ENCODE measurements at regions not wholly inside any gene's neighbourhood (a gene's known extent, or its start where the extent isn't known, plus 50 kb on each side); places are given as distances from the start of the nearest gene placed in this dataset.

DNA sequence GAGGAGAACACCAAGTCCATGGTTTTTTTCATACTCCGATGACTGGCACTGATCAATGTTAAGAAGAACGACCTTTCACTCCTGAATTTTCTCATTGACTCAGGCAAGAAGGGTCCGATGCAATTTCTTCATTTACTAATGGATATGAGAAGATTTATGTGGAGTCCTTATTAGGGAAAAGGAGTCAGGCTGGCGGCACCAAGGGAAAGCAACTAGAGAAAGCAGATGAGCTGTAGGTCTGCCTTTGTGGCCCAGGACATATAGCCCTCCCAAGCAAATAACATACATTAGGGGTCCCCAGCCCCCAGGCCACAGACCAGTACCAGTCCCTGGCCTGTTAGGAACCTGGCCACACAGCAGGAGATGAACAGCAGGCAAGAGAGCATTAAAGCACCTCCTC, 206.8 kb downstream of the KBTBD8 start:
- Histone ChIP-seq H3K9me3 (no peaks in the 10 kb centered on the region), H3K4me1 (no peaks in the 10 kb centered on the region), H3K27me3 (no peaks in the 10 kb centered on the region), H3K36me3 (no peaks in the 10 kb centered on the region), H3K27ac (no peak overlapping the region), H3K4me3 (no peak overlapping the region)
- 72 to 81% methylated on average over 3 to 4 of the region's 4 CpGs for WGBS, 2 donors (ENCODE audit: low coverage in 1 of 2)
- TF ChIP-seq POLR2AphosphoS5 (IDR thresholded peaks at IDR 0.05) (no peak), EP300 (IDR thresholded peaks at IDR 0.05; ENCODE audit: low read depth) (no peak), POLR2A (IDR thresholded peaks at IDR 0.05) (no peak)
- TF ChIP-seq, protein P1, sequence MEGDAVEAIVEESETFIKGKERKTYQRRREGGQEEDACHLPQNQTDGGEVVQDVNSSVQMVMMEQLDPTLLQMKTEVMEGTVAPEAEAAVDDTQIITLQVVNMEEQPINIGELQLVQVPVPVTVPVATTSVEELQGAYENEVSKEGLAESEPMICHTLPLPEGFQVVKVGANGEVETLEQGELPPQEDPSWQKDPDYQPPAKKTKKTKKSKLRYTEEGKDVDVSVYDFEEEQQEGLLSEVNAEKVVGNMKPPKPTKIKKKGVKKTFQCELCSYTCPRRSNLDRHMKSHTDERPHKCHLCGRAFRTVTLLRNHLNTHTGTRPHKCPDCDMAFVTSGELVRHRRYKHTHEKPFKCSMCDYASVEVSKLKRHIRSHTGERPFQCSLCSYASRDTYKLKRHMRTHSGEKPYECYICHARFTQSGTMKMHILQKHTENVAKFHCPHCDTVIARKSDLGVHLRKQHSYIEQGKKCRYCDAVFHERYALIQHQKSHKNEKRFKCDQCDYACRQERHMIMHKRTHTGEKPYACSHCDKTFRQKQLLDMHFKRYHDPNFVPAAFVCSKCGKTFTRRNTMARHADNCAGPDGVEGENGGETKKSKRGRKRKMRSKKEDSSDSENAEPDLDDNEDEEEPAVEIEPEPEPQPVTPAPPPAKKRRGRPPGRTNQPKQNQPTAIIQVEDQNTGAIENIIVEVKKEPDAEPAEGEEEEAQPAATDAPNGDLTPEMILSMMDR (IDR thresholded peaks at IDR 0.05): no peak
- in situ Hi-C loops (cut with MboI; ENCODE audit: low pct_ligation_motif_present in 1 of 4, low pct_unique_long_range_greater_than_20kb in 1 of 4, low sequenced_read_pairs in 3 of 4) (no loop called here), intact Hi-C loops (cut with DNase I; ENCODE audit: low total_unique reads) (no loop called here)
- no peak for DNase-seq

DNA sequence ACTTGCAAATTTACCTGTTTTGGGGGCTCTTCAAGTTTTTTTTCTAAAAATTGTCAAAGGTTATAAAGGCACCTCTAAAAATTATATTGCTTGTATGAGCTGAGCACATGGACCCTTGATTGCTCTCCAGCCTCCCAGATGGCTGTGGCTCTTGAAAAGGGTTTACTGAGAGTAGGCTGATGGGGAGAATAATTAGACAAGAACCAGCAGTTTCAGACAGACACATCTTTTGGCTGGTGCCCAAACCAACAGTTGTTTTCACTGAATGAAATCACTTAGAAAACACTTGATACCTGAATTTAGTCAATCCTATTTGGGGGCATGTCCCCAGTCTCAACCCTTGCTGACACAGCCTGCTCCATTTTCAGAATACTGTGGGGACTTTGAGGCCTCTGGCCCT, 217.6 kb downstream of the KBTBD8 start:
- DNase-seq: no peak
- Histone ChIP-seq H3K27ac (no peak overlapping the region), H3K36me3 (no peaks in the 10 kb centered on the region), H3K4me3 (no peak overlapping the region), H3K9me3 (no peaks in the 10 kb centered on the region), H3K27me3 (no peaks in the 10 kb centered on the region), H3K4me1 (no peaks in the 10 kb centered on the region)
- in situ Hi-C loops (cut with MboI; ENCODE audit: low pct_ligation_motif_present in 1 of 4, low pct_unique_long_range_greater_than_20kb in 1 of 4, low sequenced_read_pairs in 3 of 4) (no loop called here), intact Hi-C loops (cut with DNase I; ENCODE audit: low total_unique reads) (no loop called here)
- TF ChIP-seq, protein P1 (IDR thresholded peaks at IDR 0.05): no peak
- TF ChIP-seq EP300 (IDR thresholded peaks at IDR 0.05; ENCODE audit: low read depth) (no peak), POLR2AphosphoS5 (IDR thresholded peaks at IDR 0.05) (no peak), POLR2A (IDR thresholded peaks at IDR 0.05) (no peak)

DNA sequence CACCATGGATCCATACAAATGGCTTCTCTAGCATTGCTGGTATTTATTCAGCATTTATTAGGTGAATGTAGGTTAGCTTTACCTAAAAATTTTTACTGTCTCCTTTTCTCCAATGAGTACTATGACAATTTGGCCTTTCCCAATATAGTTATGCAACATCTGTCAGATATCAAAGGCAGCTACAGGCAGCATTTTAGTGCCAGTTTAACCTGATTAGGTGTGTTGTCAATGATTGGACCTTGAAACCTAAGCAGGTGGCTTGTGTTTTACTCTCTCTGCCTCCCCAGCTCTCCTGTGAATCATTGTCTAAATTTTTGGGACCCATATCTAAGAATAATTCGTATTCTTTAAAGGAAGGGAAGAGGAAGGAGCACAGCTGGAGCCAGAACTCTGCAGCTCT, 228.9 kb downstream of the KBTBD8 start:
- Histone ChIP-seq H3K4me3 (no peak overlapping the region), H3K9me3 (no peaks in the 10 kb centered on the region), H3K27me3 (no peaks in the 10 kb centered on the region), H3K27ac (no peak overlapping the region), H3K36me3 (no peaks in the 10 kb centered on the region), H3K4me1 (no peaks in the 10 kb centered on the region)
- 33 to 37% methylated on average over 1 of the region's 1 CpG for WGBS, 2 donors (ENCODE audit: low coverage in 1 of 2)
- TF ChIP-seq, protein P1 (IDR thresholded peaks at IDR 0.05): no peak
- TF ChIP-seq POLR2AphosphoS5 (IDR thresholded peaks at IDR 0.05): no peak
- no peak for TF ChIP-seq EP300 (IDR thresholded peaks at IDR 0.05; ENCODE audit: low read depth)
- TF ChIP-seq POLR2A (IDR thresholded peaks at IDR 0.05): no peak
- DNase-seq: no peak
- intact Hi-C loops (cut with DNase I; ENCODE audit: low total_unique reads): no loop called here
- in situ Hi-C loops (cut with MboI; ENCODE audit: low pct_ligation_motif_present in 1 of 4, low pct_unique_long_range_greater_than_20kb in 1 of 4, low sequenced_read_pairs in 3 of 4): no loop called here

DNA sequence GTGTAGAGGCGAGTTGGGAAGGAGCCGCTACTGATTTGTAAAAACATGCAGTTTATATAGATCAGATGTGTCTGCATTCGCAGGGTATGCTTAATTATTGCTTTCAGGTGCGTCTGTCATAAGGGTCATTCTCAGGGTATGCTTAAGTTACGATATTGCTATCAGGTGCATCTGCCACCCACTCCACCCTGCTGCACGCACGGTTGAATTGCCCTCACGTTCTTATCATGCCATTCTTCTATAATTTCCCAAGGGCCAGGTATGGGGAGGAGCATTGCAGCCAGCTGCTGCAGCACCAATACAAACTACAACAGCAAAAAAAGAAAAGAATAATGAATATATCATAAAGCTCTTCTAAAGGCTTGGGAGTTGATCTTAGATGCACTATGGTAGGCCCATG, 230.0 kb downstream of the KBTBD8 start:
- DNase-seq: no peak
- Histone ChIP-seq H3K27ac (no peak overlapping the region), H3K4me3 (no peak overlapping the region), H3K27me3 (no peaks in the 10 kb centered on the region), H3K9me3 (no peaks in the 10 kb centered on the region), H3K4me1 (no peaks in the 10 kb centered on the region), H3K36me3 (no peaks in the 10 kb centered on the region)
- in situ Hi-C loops (cut with MboI; ENCODE audit: low pct_ligation_motif_present in 1 of 4, low pct_unique_long_range_greater_than_20kb in 1 of 4, low sequenced_read_pairs in 3 of 4): no loop called here
- TF ChIP-seq POLR2AphosphoS5 (IDR thresholded peaks at IDR 0.05) (no peak), EP300 (IDR thresholded peaks at IDR 0.05; ENCODE audit: low read depth) (no peak)
- TF ChIP-seq, protein P1 (IDR thresholded peaks at IDR 0.05): no peak
- intact Hi-C loops (cut with DNase I; ENCODE audit: low total_unique reads): no loop called here
- WGBS, 2 donors (ENCODE audit: low coverage in 1 of 2): 51 to 68% methylated on average over 3 to 8 of the region's 8 CpGs

Measured in transverse colon (tissue), 4 donors.